ENCODE measurements at regions not wholly inside any gene's neighbourhood (a gene's known extent, or its start where the extent isn't known, plus 50 kb on each side); places are given as distances from the start of the nearest gene placed in this dataset.
A peak's percentile ranks its signal among the peaks of the same experiment; 100 is the strongest.
"Not testable (repeated sequence)": the region's sequence is repeated elsewhere in the genome, so short reads cannot be mapped to it uniquely, and the experiment has no call there.

- DNase-seq: not testable (repeated sequence)
Measured at GRCh38 chr7:96829121-96829520, 119.5 kb upstream of the SEM1 start.

GRCh38 chr7:96831446-96831845 lies 121.8 kb upstream of the SEM1 start:
- DNase-seq: no peak

GRCh38 chr7:96832092-96832662 lies 122.5 kb upstream of the SEM1 start:
- DNase-seq: no peak

GRCh38 chr7:96833676-96834453 lies 124.2 kb upstream of the SEM1 start:
- no peak for DNase-seq

DNA sequence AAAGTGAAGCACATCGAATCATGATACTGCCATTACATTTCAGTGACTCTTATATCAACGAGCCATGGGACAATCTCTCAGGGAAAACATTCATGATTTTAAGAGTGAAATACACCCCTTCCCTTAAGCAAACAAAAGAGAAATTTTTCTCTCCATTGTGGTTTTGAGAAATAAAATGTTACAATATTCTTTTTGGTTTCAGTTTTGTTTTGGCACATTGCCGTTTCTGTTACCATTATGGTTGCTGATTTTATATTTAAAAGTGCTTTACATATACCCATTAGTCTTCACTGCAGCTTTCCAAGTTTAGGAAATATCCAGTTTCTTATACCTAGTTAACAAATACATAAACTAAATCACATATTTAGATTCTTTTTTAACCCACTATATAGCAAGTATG lies 126.8 kb upstream of the SEM1 start:
- no peak for DNase-seq

DNA sequence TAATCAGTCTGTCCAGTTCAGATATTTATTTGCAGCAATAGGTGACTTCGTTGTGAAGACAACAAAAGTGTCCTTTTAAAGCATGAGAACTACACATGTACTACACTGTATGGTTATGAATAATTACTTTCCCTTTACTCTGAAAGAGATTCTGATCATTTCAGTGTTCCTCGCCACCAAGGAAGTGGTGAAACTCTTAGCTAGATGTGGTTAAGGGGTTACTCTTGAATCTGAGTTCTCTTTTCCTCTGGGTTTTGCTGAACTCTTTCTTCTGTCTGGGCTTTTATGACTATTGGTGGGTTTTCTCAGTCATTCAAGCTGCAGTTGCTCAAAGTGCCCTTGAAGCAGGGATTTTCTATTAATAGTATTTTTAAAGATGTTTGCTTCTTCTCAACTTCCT lies 127.9 kb upstream of the SEM1 start:
- DNase-seq: no peak

- DNase-seq: no peak
Measured at GRCh38 chr7:96838481-96838880, 128.8 kb upstream of the SEM1 start.

DNA sequence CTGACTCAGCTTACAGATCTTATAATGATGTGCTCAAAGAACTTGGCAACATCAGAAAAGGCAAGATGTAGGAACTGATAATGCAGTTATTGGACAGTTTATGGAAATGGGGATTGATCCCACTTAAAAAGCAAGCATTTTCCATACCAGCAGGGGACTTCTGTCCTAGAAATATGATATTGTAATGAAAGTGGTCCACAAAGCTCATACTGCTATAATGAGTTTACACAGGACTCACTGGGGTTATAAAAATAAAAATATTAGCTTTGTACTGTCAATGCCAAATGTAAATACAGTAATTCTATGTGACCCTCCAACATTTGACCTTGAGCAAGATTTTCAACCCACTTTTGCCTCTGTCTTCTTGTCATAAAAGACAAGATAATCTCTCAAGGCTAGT lies 145.5 kb upstream of the SEM1 start:
- no peak for DNase-seq

DNA sequence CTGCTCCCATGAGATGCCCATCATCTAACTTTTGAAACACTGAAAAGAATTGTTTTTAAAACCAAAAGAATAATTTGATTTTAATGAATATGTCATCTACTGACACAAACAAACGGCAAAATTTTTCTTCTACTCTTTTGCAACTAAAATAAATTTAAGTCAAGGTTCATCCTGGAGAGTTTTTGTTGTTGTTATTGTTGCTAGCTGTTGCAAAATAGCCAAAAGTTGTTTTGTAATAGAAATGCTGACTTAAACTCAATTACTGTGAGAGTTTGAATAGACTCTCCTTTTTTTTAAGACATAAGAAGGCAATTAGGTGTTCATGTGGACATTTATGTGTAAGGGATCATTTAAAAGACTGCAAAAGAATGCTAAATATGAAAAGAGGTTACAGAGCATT lies 146.0 kb upstream of the SEM1 start:
- no peak for DNase-seq

GRCh38 chr7:96869538-96869937 lies 135.8 kb upstream of the DLX6 start:
- DNase-seq: no peak

- no peak for DNase-seq
Measured at GRCh38 chr7:96870185-96870584, 135.2 kb upstream of the DLX6 start.

DNA sequence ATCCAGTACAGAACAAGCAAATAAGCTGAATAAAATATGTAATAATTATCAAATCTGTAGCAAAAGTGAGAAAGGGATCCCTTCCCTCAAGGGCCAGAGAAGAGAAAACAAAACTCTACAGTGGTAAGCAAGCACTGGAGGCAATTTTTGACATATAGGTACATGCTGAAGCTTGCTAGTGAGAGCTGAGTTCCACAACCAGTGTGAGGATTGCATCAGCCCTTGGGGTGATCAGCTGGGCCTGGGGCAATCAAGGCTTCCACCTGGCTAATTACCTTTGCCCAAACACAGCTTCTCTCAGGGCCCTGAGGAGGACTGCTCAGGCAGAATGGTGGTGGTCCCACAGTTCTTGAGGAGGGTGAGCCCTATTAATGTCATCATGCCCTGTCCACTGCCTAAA lies 134.4 kb upstream of the DLX6 start:
- DNase-seq: no peak

DNA sequence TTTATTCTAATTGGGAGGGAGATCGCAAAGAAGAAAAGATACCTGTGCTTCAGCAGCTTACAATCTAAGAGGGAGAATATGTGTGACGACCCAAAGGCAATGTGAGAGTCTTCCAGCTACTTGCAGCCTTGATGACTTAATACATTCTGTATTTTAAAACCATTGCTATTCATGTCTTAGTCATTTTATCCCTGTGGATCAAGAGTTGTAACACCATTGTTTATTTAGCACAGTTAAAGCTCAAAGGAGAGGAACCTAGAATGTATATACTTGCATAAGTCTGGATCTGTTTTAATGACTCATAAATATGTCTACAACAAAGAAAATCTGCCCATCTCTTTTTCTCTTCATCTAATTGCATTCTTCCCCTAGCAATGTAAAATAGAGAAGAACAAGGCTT lies 117.9 kb upstream of the DLX6 start:
- DNase-seq: no peak

DNA sequence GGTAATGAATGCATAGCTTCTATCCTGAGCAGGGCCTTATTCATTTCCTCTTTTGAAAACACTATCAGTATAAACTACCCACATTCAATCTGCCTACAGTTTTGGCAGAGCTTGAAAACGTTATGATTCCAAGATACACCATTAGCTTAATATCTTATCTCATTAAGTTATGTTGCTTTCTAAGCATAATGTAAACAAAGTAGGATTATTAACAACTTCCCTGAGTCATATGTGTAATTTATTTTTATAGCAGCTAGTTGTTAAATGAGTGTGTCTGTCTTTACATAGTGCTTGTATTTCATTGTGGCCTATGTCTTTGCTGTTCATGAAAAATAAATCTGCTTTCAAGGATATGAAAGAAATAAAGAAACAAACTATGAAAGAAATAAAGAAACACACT lies 106.2 kb upstream of the DLX6 start:
- DNase-seq: no peak

GRCh38 chr7:96901822-96902445 lies 103.4 kb upstream of the DLX6 start:
- DNase-seq: peak; percentile 5

DNA sequence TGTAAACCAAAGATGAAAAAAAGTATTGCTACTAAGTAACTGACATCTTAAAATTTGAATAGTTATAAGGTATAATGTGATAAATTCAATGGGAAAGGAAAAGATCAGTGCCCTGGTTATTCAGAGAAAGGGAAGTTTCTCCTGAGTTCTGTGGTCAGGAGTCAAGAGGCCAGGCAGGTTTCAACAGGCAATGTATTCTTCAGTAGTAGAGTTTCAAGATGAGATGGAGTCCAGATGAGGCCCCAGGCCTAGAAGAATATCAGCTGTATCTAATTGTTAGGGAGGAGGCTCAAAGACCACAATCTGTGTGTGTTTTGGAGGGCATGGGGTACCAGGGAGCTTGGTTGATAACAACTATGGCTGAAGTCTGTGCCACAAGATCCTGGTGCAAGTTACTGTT lies 101.4 kb upstream of the DLX6 start:
- no peak for DNase-seq

- DNase-seq: no peak
Measured at GRCh38 chr7:96910486-96910885, 94.9 kb upstream of the DLX6 start.

- DNase-seq: no peak
Measured at GRCh38 chr7:96915029-96915428, 90.3 kb upstream of the DLX6 start.

GRCh38 chr7:96920064-96920463 lies 85.3 kb upstream of the DLX6 start:
- DNase-seq: no peak

DNA sequence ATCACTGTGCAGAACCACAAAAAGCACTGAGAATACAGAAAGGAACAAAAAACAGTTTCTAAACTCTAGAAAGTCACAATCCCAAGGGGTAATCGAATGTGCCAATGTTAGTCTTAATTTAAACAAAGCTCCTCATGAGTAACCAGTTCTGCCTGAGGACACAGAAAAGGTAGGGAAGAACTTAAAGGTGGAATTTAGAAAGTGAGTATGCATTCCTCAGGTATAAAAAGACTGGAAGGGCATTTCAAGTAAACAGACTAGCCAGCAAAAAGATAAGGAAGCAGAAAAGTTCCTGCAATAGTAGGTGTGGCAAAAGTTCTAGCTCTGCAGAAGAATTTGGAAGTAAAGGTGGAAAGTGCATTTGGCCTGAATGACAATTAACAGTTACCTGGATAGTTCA lies 84.6 kb upstream of the DLX6 start:
- DNase-seq: no peak

- DNase-seq: no peak
Measured at GRCh38 chr7:96921231-96921630, 84.1 kb upstream of the DLX6 start.

- no peak for DNase-seq
Measured at GRCh38 chr7:96921771-96922170, 83.6 kb upstream of the DLX6 start.

DNA sequence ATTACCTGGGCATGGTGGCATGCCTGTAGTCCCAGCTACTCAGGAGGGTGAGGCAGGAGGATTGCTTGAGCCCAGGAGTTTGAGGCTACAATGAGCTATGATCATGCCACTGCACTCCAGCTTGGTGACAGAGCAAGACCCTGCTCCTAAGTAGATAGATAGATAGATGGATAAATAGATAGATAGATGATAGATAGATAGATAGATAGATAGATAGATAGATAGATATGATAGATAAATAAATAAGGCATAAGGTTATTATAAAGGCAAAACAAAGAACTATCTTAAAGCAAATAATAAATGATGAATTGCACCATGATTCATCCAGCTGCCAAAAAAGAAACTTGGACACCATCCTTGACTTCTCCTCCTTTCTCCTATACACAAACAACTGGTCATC lies 82.0 kb upstream of the DLX6 start:
- DNase-seq: not testable (repeated sequence)

DNA sequence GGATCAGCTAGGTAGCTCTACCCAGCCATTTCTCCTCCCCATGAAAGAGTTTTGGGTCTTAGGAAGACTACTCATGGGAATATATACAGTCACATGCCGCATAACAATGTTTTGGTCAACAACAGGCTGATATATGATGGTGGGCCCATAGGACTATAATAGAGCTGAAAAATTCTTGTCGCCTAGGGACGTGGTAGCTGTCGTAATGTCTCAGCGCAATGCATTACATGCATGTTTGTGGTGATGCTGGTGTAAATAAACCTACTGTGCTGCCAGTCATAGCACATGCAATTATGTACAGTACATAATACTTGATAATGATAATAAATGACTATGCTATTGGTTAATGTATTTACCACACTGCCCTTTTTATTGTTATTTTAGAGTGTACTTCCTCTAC lies 78.2 kb upstream of the DLX6 start:
- no peak for DNase-seq

- DNase-seq: no peak
Measured at GRCh38 chr7:96928965-96929364, 76.4 kb upstream of the DLX6 start.
